ENCODE measurements at regions not wholly inside any gene's neighbourhood (a gene's known extent, or its start where the extent isn't known, plus 50 kb on each side); places are given as distances from the start of the nearest gene placed in this dataset.
"Not testable (repeated sequence)": the region's sequence is repeated elsewhere in the genome, so short reads cannot be mapped to it uniquely, and the experiment has no call there.

GRCh38 chr7:51869452-51869851 lies 552.8 kb upstream of the COBL start:
- DNase-seq: no peak

- no peak for DNase-seq
Measured at GRCh38 chr7:51867117-51867516, 550.5 kb upstream of the COBL start.

- DNase-seq: no peak
Measured at GRCh38 chr7:51860305-51860704, 543.7 kb upstream of the COBL start.

- DNase-seq: no peak
Measured at GRCh38 chr7:51850126-51850525, 533.5 kb upstream of the COBL start.

GRCh38 chr7:51847461-51848134 lies 531.0 kb upstream of the COBL start:
- no peak for DNase-seq

- DNase-seq: not testable (repeated sequence)
Measured at GRCh38 chr7:51839130-51839529, 522.5 kb upstream of the COBL start.

- no peak for DNase-seq
Measured at GRCh38 chr7:51827631-51828030, 511.0 kb upstream of the COBL start.

- no peak for DNase-seq
Measured at GRCh38 chr7:51824050-51824449, 507.4 kb upstream of the COBL start.

GRCh38 chr7:51823437-51823836 lies 506.8 kb upstream of the COBL start:
- DNase-seq: no peak

- DNase-seq: no peak
Measured at GRCh38 chr7:51817694-51818225, 501.2 kb upstream of the COBL start.

- not testable (repeated sequence) for DNase-seq
Measured at GRCh38 chr7:51805783-51806431, 489.3 kb upstream of the COBL start.

GRCh38 chr7:51802718-51803117 lies 486.1 kb upstream of the COBL start:
- DNase-seq: no peak

GRCh38 chr7:51797371-51797770 lies 480.8 kb upstream of the COBL start:
- DNase-seq: no peak

- no peak for DNase-seq
Measured at GRCh38 chr7:51792796-51793195, 476.2 kb upstream of the COBL start.

- no peak for DNase-seq
Measured at GRCh38 chr7:51789489-51789888, 472.9 kb upstream of the COBL start.

GRCh38 chr7:51786284-51786683 lies 469.7 kb upstream of the COBL start:
- no peak for DNase-seq

- no peak for DNase-seq
Measured at GRCh38 chr7:51785876-51786275, 469.3 kb upstream of the COBL start.

GRCh38 chr7:51785171-51785570 lies 468.6 kb upstream of the COBL start:
- no peak for DNase-seq

- DNase-seq: no peak
Measured at GRCh38 chr7:51783241-51783640, 466.6 kb upstream of the COBL start.

- no peak for DNase-seq
Measured at GRCh38 chr7:51778121-51778520, 461.5 kb upstream of the COBL start.

- DNase-seq: no peak
Measured at GRCh38 chr7:51774178-51774577, 457.6 kb upstream of the COBL start.

GRCh38 chr7:51772190-51772589 lies 455.6 kb upstream of the COBL start:
- no peak for DNase-seq

GRCh38 chr7:51764976-51765375 lies 448.4 kb upstream of the COBL start:
- no peak for DNase-seq

- no peak for DNase-seq
Measured at GRCh38 chr7:51759985-51760384, 443.4 kb upstream of the COBL start.

- DNase-seq: no peak
Measured at GRCh38 chr7:51757960-51758359, 441.4 kb upstream of the COBL start.

All from activated CD4-positive, alpha-beta T cell treated with anti-CD3 and anti-CD28 coated beads, Interleukin-2, amount 50 U/mL, for 1 hour (primary cell).